HCT116 (cell line): ENCODE measurements at regions not wholly inside any gene's neighbourhood (a gene's known extent, or its start where the extent isn't known, plus 50 kb on each side); places are given as distances from the start of the nearest gene placed in this dataset.

Source experiments
- ATAC-seq: fragments of 200-7000 bp; cut with Tn5 transposase; 2 replicates; pipeline ENCODE4 v1.9.1; 2020; ENCODE audit warnings: mild to moderate bottlenecking, moderate library complexity
- BruUV-seq: library from RNA; stranded (reverse); fragments of 400-500 nt; replicated peaks from 2 replicates; lab custom pipeline; 2021; lab: Mats Ljungman, UMichigan
- CTCF ChIA-PET: fragments of 300-600 bp; sonication (Branson Sonifier 250); formaldehyde crosslinking; loops from one replicate; lab custom pipeline; 2021; ENCODE audit warnings: antibody characterized with exemption; lab: Charles Lee
- POLR2A ChIA-PET: fragments of 300-600, 350-600 bp; sonication (Branson Sonifier 250); formaldehyde crosslinking; loops from one replicate; lab custom pipeline; 2021; ENCODE audit warnings: antibody characterized with exemption; lab: Charles Lee
- RAD21 ChIA-PET, 2 experiments: fragments of 300-600 bp; sonication (Branson Sonifier 250); formaldehyde crosslinking; loops; one replicate each; lab custom pipeline; 2023; ENCODE audit warnings: low total read pairs in 2 of 2; ENCODE audit not compliant: uncharacterized antibody in 2 of 2, unreplicated experiment in 2 of 2, low non-redundant PET in 1 of 2; lab: Charles Lee
- DNase-seq: peaks from one replicate; pipeline ENCODE4 v3.0.0-alpha.2; 2010; ENCODE audit warnings: low read depth, low spot score
- H2AFZ ChIP-seq: fragments of 200-600 bp; shearing (Covaris generic), sonication (generic); 2 replicates; pipeline ENCODE4 v1.6.1; 2017; ENCODE audit warnings: low read depth, mixed run types, mixed read lengths, antibody characterized with exemption, low read length; ENCODE audit not compliant: poor library complexity, severe bottlenecking
- H3K27ac ChIP-seq: 2 replicates; pipeline ENCODE4 v1.5.1; 2012; ENCODE audit warnings: low read depth, low read length
- H3K27me3 ChIP-seq: fragments of 200-600 bp; sonication (generic); 2 replicates; pipeline ENCODE4 v1.6.1; 2016; ENCODE audit warnings: mixed run types, low read length, mixed read lengths; ENCODE audit not compliant: insufficient read depth
- H3K36me3 ChIP-seq, 2 experiments: fragments of 200-500 bp in 1 of 2; fragments of 200-600 bp in 1 of 2; sonication (Bioruptor generic) in 1 of 2; sonication (generic) in 1 of 2; 2 replicates each; pipeline versions ENCODE4 v1.5.1 to v1.6.1; 2014 to 2016; ENCODE audit warnings: low read length in 2 of 2, inconsistent platforms in 1 of 2, mixed read lengths in 1 of 2, mixed run types in 1 of 2; ENCODE audit not compliant: insufficient read depth in 2 of 2, control insufficient read depth in 1 of 2
- H3K4me1 ChIP-seq, 2 experiments: fragments of 200-600 bp in 1 of 2; sonication (generic) in 1 of 2; 2 replicates each; pipeline versions ENCODE4 v1.5.1 to v1.6.1; 2012 to 2017; ENCODE audit warnings: low read length in 2 of 2, inconsistent platforms in 1 of 2, mild to moderate bottlenecking in 1 of 2, mixed read lengths in 1 of 2, mixed run types in 1 of 2, moderate library complexity in 1 of 2; ENCODE audit not compliant: insufficient read depth in 2 of 2, control insufficient read depth in 1 of 2
- H3K4me2 ChIP-seq: fragments of 200-600 bp; sonication (generic); 2 replicates; pipeline ENCODE4 v1.6.1; 2017; ENCODE audit warnings: mixed run types, low read length, mixed read lengths
- H3K4me3 ChIP-seq, 2 experiments: fragments of 200-600 bp in 1 of 2; sonication (generic) in 1 of 2; replicated peaks in 1 of 2; 2 replicates each; pipeline ENCODE4 v1.5.1; 2011 to 2016; ENCODE audit warnings: low read length in 2 of 2, control low read depth in 1 of 2, low read depth in 1 of 2, mild to moderate bottlenecking in 1 of 2, mixed read lengths in 1 of 2, mixed run types in 1 of 2
- H3K79me2 ChIP-seq: fragments of 200-600 bp; sonication (generic); 2 replicates; pipeline ENCODE4 v1.6.1; 2017; ENCODE audit warnings: mild to moderate bottlenecking, mixed run types, low read length, moderate library complexity, mixed read lengths; ENCODE audit not compliant: insufficient read depth
- H3K9ac ChIP-seq: fragments of 200-600 bp; sonication (generic); 2 replicates; pipeline ENCODE4 v1.6.1; 2016; ENCODE audit warnings: low read length, mixed read lengths
- H3K9me2 ChIP-seq: fragments of 200-600 bp; sonication (generic), shearing (Covaris generic); 2 replicates; pipeline ENCODE4 v1.6.1; 2017; ENCODE audit warnings: mixed run types, mild to moderate bottlenecking, moderate library complexity; ENCODE audit not compliant: insufficient read depth
- H3K9me3 ChIP-seq, 2 experiments: fragments of 200-500 bp in 1 of 2; fragments of 200-600 bp in 1 of 2; sonication (Bioruptor generic) in 1 of 2; sonication (generic) in 1 of 2; 2 replicates each; pipeline ENCODE4 v1.6.1; 2014 to 2017; ENCODE audit warnings: low read length in 2 of 2, mixed read lengths in 2 of 2, inconsistent platforms in 1 of 2, low read depth in 1 of 2, mild to moderate bottlenecking in 1 of 2, mixed run types in 1 of 2, moderate library complexity in 1 of 2; ENCODE audit not compliant: control insufficient read depth in 1 of 2, insufficient read depth in 1 of 2
- H4K20me1 ChIP-seq: fragments of 200-600 bp; sonication (generic), shearing (Covaris generic); 2 replicates; pipeline ENCODE4 v1.6.1; 2017; ENCODE audit warnings: mixed run types, mild to moderate bottlenecking, moderate library complexity; ENCODE audit not compliant: insufficient read depth
- CEBPB ChIP-seq: IDR thresholded peaks from 2 replicates; pipeline ENCODE4 v1.6.1; 2012; ENCODE audit warnings: low read depth
- EGR1 ChIP-seq: IDR thresholded peaks from 2 replicates; pipeline ENCODE4 v1.6.1; 2012; ENCODE audit warnings: low read depth
- ELF1 ChIP-seq: IDR thresholded peaks from 2 replicates; pipeline ENCODE4 v1.6.1; 2012; ENCODE audit warnings: low read depth, borderline replicate concordance
- EZH2 ChIP-seq: fragments of 200-600 bp; sonication (generic); IDR thresholded peaks from 2 replicates; pipeline ENCODE4 v1.6.1; 2017; ENCODE audit warnings: antibody characterized with exemption, mixed run types
- EZH2phosphoT487 ChIP-seq: fragments of 200-600 bp; IDR thresholded peaks from 2 replicates; pipeline ENCODE4 v1.6.1; 2018; ENCODE audit warnings: antibody characterized with exemption, borderline replicate concordance
- MAX ChIP-seq: IDR thresholded peaks from 2 replicates; pipeline ENCODE4 v1.6.1; 2012
- POLR2A ChIP-seq: IDR thresholded peaks from 2 replicates; pipeline ENCODE4 v1.7.0; 2011; ENCODE audit warnings: borderline replicate concordance; ENCODE audit not compliant: insufficient read depth, insufficient read length; ENCODE audit errors: extremely low read depth
- RAD21 ChIP-seq: IDR thresholded peaks from 2 replicates; pipeline ENCODE4 v1.6.1; 2012; ENCODE audit warnings: low read depth, mild to moderate bottlenecking
- REST ChIP-seq: IDR thresholded peaks from 2 replicates; pipeline ENCODE4 v1.6.1; 2012; ENCODE audit warnings: low read depth
- SP1 ChIP-seq: IDR thresholded peaks from 2 replicates; pipeline ENCODE4 v1.6.1; 2012; ENCODE audit warnings: low read depth
- TCF7L2 ChIP-seq: IDR thresholded peaks from 2 replicates; pipeline ENCODE4 v1.7.0; 2011; ENCODE audit warnings: borderline replicate concordance, inconsistent platforms; ENCODE audit not compliant: insufficient read depth, insufficient read length; ENCODE audit errors: extremely low read depth
- ZBTB33 ChIP-seq: IDR thresholded peaks from 2 replicates; pipeline ENCODE4 v1.6.1; 2011; ENCODE audit warnings: mild to moderate bottlenecking, low read length, moderate library complexity; ENCODE audit not compliant: insufficient replicate concordance; ENCODE audit errors: extremely low read depth
- intact Hi-C: fragments of 100-400 bp; cut with micrococcal nuclease; formaldehyde crosslinking; loops from 2 replicates; pipeline ENCODE4 v1.10.0; 2022
- TF ChIP-seq, protein P1 (sequence below): IDR thresholded peaks from 2 replicates; pipeline ENCODE4 v1.6.1; 2012

GRCh38 chr14:97832776-97833175, 1035.6 kb downstream of the VRK1 start:
- H3K9me3 ChIP-seq, result no peaks in the 10 kb centered on the region
- intact Hi-C loops, result no loop called here
- RAD21 ChIA-PET, result no interaction called here
- H3K4me2 ChIP-seq, result no peak overlapping the region
- H3K4me1 ChIP-seq, result no peaks in the 10 kb centered on the region
- H3K4me3 ChIP-seq, result no peak overlapping the region
- ATAC-seq (no peak), DNase-seq (no peak)
- no peaks in the 10 kb centered on the region for H3K79me2 ChIP-seq
- TF ChIP-seq EZH2phosphoT487, result no peak
- TF ChIP-seq, protein P1, sequence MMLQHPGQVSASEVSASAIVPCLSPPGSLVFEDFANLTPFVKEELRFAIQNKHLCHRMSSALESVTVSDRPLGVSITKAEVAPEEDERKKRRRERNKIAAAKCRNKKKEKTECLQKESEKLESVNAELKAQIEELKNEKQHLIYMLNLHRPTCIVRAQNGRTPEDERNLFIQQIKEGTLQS, result no peak
- TF ChIP-seq ZBTB33, result no peak
- H2AFZ ChIP-seq, result no peak overlapping the region
- POLR2A ChIA-PET, result no interaction called here
- no peaks in the 10 kb centered on the region for H3K36me3 ChIP-seq
- CTCF ChIA-PET, result no interaction called here
- H3K27me3 ChIP-seq, result no peaks in the 10 kb centered on the region
- H3K27ac ChIP-seq, result no peak overlapping the region
- no TSS peak for BruUV-seq
- no peaks in the 10 kb centered on the region for H4K20me1 ChIP-seq
- no peaks in the 10 kb centered on the region for H3K9me2 ChIP-seq
- H3K9ac ChIP-seq, result no peak overlapping the region

GRCh38 chr14:97838986-97839385, 1041.8 kb downstream of the VRK1 start:
- intact Hi-C loops, result no loop called here
- CTCF ChIA-PET, result no interaction called here
- H3K4me2 ChIP-seq, result no peak overlapping the region
- no peaks in the 10 kb centered on the region for H3K27me3 ChIP-seq
- no peaks in the 10 kb centered on the region for H3K36me3 ChIP-seq
- H3K9me3 ChIP-seq, result no peaks in the 10 kb centered on the region; a peak in 1 of 4 replicates
- no peaks in the 10 kb centered on the region for H3K4me1 ChIP-seq
- H2AFZ ChIP-seq, result no peak overlapping the region
- no peaks in the 10 kb centered on the region for H4K20me1 ChIP-seq
- no peaks in the 10 kb centered on the region for H3K9me2 ChIP-seq
- POLR2A ChIA-PET, result no interaction called here
- H3K9ac ChIP-seq, result no peak overlapping the region
- RAD21 ChIA-PET, result no interaction called here
- no peak overlapping the region for H3K4me3 ChIP-seq
- no peak overlapping the region for H3K27ac ChIP-seq
- ATAC-seq, result no peak
- H3K79me2 ChIP-seq, result no peaks in the 10 kb centered on the region
- no TSS peak for BruUV-seq
- DNase-seq, result no peak
- TF ChIP-seq SP1, result no peak
- no peak for TF ChIP-seq REST
- TF ChIP-seq RAD21, result no peak
- TF ChIP-seq EZH2, result no peak
- no peak for TF ChIP-seq ELF1
- TF ChIP-seq EGR1, result no peak
- no peak for TF ChIP-seq TCF7L2
- no peak for TF ChIP-seq EZH2phosphoT487
- TF ChIP-seq, protein P1, result no peak
- no peak for TF ChIP-seq CEBPB
- no peak for TF ChIP-seq POLR2A
- no peak for TF ChIP-seq MAX
